GM23338 (cell line): ENCODE measurements at regions not wholly inside any gene's neighbourhood (a gene's known extent, or its start where the extent isn't known, plus 50 kb on each side); places are given as distances from the start of the nearest gene placed in this dataset.

Experiments used
- ATAC-seq: fragments of 200-7000 bp; cut with Tn5 transposase; 3 replicates; pipeline ENCODE4 v1.9.1; 2020
- DNase-seq: peaks from one replicate; pipeline ENCODE4 v3.0.0-alpha.2; 2015; ENCODE audit warnings: low spot score
- H2AFZ ChIP-seq: fragments of 200-600 bp; sonication (generic); 2 replicates; pipeline ENCODE4 v1.8.0; 2016; ENCODE audit warnings: antibody characterized with exemption, mild to moderate bottlenecking, moderate library complexity
- H3F3A ChIP-seq: fragments of 200-600 bp; sonication (generic); replicated peaks from 2 replicates; pipeline ENCODE4 v1.8.0; 2017; ENCODE audit warnings: antibody characterized with exemption, mixed run types, low read depth
- H3K27ac ChIP-seq: fragments of 200-600 bp; sonication (generic); 2 replicates; pipeline ENCODE4 v1.6.1; 2016; ENCODE audit warnings: low read depth
- H3K27me3 ChIP-seq: fragments of 200-600 bp; sonication (generic); 2 replicates; pipeline ENCODE4 v1.8.0; 2016; ENCODE audit warnings: mild to moderate bottlenecking, mixed run types, moderate library complexity; ENCODE audit not compliant: insufficient read depth
- H3K36me3 ChIP-seq: fragments of 200-600 bp; sonication (generic); 2 replicates; pipeline ENCODE4 v1.8.0; 2016; ENCODE audit warnings: mild to moderate bottlenecking; ENCODE audit not compliant: insufficient read depth
- H3K4me1 ChIP-seq: fragments of 200-600 bp; sonication (generic); 2 replicates; pipeline ENCODE4 v1.8.0; 2016; ENCODE audit warnings: mild to moderate bottlenecking, moderate library complexity; ENCODE audit not compliant: insufficient read depth
- H3K4me2 ChIP-seq: fragments of 200-600 bp; sonication (generic); 2 replicates; pipeline ENCODE4 v1.7.1; 2017; ENCODE audit warnings: mixed run types
- H3K4me3 ChIP-seq: fragments of 200-600 bp; sonication (generic); 2 replicates; pipeline ENCODE4 v1.6.1; 2016; ENCODE audit warnings: mixed run types
- H3K79me2 ChIP-seq: fragments of 200-600 bp; sonication (generic); replicated peaks from 2 replicates; pipeline ENCODE4 v1.8.0; 2017; ENCODE audit warnings: mild to moderate bottlenecking; ENCODE audit not compliant: insufficient read depth
- H3K9me2 ChIP-seq: fragments of 200-600 bp; sonication (generic); 2 replicates; pipeline ENCODE4 v1.8.0; 2017; ENCODE audit not compliant: insufficient read depth
- H4K20me1 ChIP-seq: fragments of 200-600 bp; sonication (generic); replicated peaks from 2 replicates; pipeline ENCODE4 v1.8.0; 2017; ENCODE audit warnings: mild to moderate bottlenecking; ENCODE audit not compliant: insufficient read depth
- H3K27ac Mint-ChIP-seq: 2 replicates; pipeline ENCODE4 v1.8.0; 2020; ENCODE audit warnings: inconsistent platforms, mild to moderate bottlenecking, moderate library complexity, mixed read lengths
- H3K27me3 Mint-ChIP-seq: 3 replicates; pipeline ENCODE4 v1.8.0; 2022; ENCODE audit warnings: low read depth, mild to moderate bottlenecking, moderate library complexity, mixed read lengths, inconsistent platforms; ENCODE audit not compliant: insufficient read depth, poor library complexity
- H3K36me3 Mint-ChIP-seq: 3 replicates; pipeline ENCODE4 v1.8.0; 2021; ENCODE audit warnings: low read depth, mild to moderate bottlenecking, inconsistent platforms, moderate library complexity, mixed read lengths
- H3K4me1 Mint-ChIP-seq: 3 replicates; pipeline ENCODE4 v1.8.0; 2020; ENCODE audit warnings: mild to moderate bottlenecking, inconsistent platforms, mixed read lengths
- H3K4me3 Mint-ChIP-seq: 3 replicates; pipeline ENCODE4 v1.8.0; 2021; ENCODE audit warnings: moderate library complexity, mild to moderate bottlenecking, inconsistent platforms, mixed read lengths
- H3K9me3 Mint-ChIP-seq: 3 replicates; pipeline ENCODE4 v1.8.0; 2020; ENCODE audit warnings: moderate library complexity, mild to moderate bottlenecking, inconsistent platforms, mixed read lengths
- EZH2 ChIP-seq: fragments of 200-600 bp; sonication (generic); IDR thresholded peaks from one replicate; pipeline ENCODE4 v1.8.0; 2017; ENCODE audit warnings: antibody characterized with exemption, mild to moderate bottlenecking, low read depth; ENCODE audit not compliant: unreplicated experiment
- EZH2phosphoT487 ChIP-seq: fragments of 200-600 bp; sonication (generic); IDR thresholded peaks from one replicate; pipeline ENCODE4 v1.8.1; 2018; ENCODE audit warnings: antibody characterized with exemption; ENCODE audit not compliant: unreplicated experiment
- JUNB ChIP-seq: IDR thresholded peaks from one replicate; pipeline ENCODE4 v1.6.1; 2016; ENCODE audit warnings: antibody characterized with exemption; ENCODE audit not compliant: unreplicated experiment
- NANOG ChIP-seq: IDR thresholded peaks from 2 replicates; pipeline ENCODE4 v1.6.1; 2016; ENCODE audit warnings: antibody characterized with exemption, borderline replicate concordance
- STAT1 ChIP-seq: IDR thresholded peaks from one replicate; pipeline ENCODE4 v1.6.1; 2016; ENCODE audit warnings: antibody characterized with exemption; ENCODE audit not compliant: unreplicated experiment
- TF ChIP-seq, protein P1 (sequence below), 2 experiments: fragments of 200-600 bp in 1 of 2; sonication (generic) in 1 of 2; conservative IDR thresholded peaks; 2 replicates each; pipeline versions ENCODE4 v1.5.1 to v1.6.1; 2016 to 2017; ENCODE audit warnings: antibody characterized with exemption in 2 of 2, low read depth in 2 of 2, mild to moderate bottlenecking in 2 of 2, moderate library complexity in 1 of 2
- TF ChIP-seq, protein P2 (sequence below): fragments of 250-450 bp; sonication (Bioruptor Pico); IDR thresholded peaks from 2 replicates; pipeline ENCODE4 v1.5.0; 2020; ENCODE audit warnings: mild to moderate bottlenecking, moderate library complexity
- TF ChIP-seq, protein P3 (sequence below): IDR thresholded peaks from one replicate; pipeline ENCODE4 v1.6.1; 2018; ENCODE audit warnings: antibody characterized with exemption; ENCODE audit not compliant: unreplicated experiment

DNA sequence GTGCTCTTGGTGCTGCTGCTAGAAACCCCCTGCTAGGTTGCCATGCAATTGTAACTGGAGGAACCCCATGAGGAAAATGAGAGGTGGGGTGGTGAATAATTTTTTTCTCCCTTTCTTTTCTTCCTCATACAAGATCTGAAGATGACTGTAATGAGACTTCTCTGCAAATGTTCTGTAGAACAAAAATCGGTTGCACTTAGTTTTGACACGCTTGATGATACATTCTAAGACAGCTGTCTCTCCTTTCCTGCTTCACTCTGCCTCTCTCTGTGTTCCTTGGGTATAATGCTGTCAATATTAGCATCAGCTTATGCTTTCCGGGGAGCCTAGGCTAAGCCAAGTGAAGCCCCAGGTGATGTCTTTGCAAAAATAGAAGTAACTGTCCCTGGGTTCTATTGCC, 721.5 kb downstream of the POM121L12 start:
- ATAC-seq, result no peak
- H3K4me3 ChIP-seq, result no peak overlapping the region
- no peaks in the 10 kb centered on the region for H4K20me1 ChIP-seq

DNA sequence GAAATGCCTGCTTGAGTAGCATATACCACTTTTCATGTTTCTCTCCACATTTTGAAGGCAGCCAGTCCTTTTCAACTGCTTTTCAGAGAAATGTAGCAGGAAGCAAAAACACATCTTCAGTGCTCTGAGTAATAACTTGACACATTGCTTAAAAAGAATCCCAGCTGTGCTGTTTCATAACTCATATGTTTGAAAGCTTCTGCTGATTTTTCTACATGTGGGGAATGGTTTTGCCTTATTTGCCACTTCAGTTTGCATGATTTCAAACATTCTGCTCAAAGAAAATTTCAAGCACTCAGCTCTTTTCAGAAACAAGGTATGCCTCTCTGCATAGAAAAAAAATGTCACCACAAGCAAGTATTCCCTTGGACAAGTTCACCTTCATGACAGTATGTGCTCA, 732.8 kb downstream of the POM121L12 start:
- peaks cover 17% of the 10 kb centered on the region for H3K9me3 Mint-ChIP-seq
- ATAC-seq (no peak), DNase-seq (no peak)
- H3K27ac Mint-ChIP-seq, result no peak overlapping the region
- Histone ChIP-seq H3K4me2 (no peak overlapping the region), H4K20me1 (no peaks in the 10 kb centered on the region), H3K9me2 (peaks cover 12% of the 10 kb centered on the region; the same call in 1 of the 2 replicates), H3K27me3 (no peaks in the 10 kb centered on the region), H3K4me1 (no peaks in the 10 kb centered on the region), H3K36me3 (no peaks in the 10 kb centered on the region), H3K4me3 (no peak overlapping the region), H3F3A (no peaks in the 10 kb centered on the region), H3K79me2 (no peaks in the 10 kb centered on the region), H3K27ac (no peak overlapping the region), H2AFZ (no peak overlapping the region)
- H3K4me3 Mint-ChIP-seq, result no peak overlapping the region
- H3K27me3 Mint-ChIP-seq, result no peaks in the 10 kb centered on the region
- peaks cover 3% of the 10 kb centered on the region; the same call in 1 of the 3 replicates for H3K36me3 Mint-ChIP-seq
- no peaks in the 10 kb centered on the region for H3K4me1 Mint-ChIP-seq
- TF ChIP-seq, protein P1, sequence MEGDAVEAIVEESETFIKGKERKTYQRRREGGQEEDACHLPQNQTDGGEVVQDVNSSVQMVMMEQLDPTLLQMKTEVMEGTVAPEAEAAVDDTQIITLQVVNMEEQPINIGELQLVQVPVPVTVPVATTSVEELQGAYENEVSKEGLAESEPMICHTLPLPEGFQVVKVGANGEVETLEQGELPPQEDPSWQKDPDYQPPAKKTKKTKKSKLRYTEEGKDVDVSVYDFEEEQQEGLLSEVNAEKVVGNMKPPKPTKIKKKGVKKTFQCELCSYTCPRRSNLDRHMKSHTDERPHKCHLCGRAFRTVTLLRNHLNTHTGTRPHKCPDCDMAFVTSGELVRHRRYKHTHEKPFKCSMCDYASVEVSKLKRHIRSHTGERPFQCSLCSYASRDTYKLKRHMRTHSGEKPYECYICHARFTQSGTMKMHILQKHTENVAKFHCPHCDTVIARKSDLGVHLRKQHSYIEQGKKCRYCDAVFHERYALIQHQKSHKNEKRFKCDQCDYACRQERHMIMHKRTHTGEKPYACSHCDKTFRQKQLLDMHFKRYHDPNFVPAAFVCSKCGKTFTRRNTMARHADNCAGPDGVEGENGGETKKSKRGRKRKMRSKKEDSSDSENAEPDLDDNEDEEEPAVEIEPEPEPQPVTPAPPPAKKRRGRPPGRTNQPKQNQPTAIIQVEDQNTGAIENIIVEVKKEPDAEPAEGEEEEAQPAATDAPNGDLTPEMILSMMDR (conservative IDR thresholded peaks at IDR 0.05; ENCODE audit: low read depth in 2 of 2), result no peak
- TF ChIP-seq STAT1, result no peak
- TF ChIP-seq, protein P2, sequence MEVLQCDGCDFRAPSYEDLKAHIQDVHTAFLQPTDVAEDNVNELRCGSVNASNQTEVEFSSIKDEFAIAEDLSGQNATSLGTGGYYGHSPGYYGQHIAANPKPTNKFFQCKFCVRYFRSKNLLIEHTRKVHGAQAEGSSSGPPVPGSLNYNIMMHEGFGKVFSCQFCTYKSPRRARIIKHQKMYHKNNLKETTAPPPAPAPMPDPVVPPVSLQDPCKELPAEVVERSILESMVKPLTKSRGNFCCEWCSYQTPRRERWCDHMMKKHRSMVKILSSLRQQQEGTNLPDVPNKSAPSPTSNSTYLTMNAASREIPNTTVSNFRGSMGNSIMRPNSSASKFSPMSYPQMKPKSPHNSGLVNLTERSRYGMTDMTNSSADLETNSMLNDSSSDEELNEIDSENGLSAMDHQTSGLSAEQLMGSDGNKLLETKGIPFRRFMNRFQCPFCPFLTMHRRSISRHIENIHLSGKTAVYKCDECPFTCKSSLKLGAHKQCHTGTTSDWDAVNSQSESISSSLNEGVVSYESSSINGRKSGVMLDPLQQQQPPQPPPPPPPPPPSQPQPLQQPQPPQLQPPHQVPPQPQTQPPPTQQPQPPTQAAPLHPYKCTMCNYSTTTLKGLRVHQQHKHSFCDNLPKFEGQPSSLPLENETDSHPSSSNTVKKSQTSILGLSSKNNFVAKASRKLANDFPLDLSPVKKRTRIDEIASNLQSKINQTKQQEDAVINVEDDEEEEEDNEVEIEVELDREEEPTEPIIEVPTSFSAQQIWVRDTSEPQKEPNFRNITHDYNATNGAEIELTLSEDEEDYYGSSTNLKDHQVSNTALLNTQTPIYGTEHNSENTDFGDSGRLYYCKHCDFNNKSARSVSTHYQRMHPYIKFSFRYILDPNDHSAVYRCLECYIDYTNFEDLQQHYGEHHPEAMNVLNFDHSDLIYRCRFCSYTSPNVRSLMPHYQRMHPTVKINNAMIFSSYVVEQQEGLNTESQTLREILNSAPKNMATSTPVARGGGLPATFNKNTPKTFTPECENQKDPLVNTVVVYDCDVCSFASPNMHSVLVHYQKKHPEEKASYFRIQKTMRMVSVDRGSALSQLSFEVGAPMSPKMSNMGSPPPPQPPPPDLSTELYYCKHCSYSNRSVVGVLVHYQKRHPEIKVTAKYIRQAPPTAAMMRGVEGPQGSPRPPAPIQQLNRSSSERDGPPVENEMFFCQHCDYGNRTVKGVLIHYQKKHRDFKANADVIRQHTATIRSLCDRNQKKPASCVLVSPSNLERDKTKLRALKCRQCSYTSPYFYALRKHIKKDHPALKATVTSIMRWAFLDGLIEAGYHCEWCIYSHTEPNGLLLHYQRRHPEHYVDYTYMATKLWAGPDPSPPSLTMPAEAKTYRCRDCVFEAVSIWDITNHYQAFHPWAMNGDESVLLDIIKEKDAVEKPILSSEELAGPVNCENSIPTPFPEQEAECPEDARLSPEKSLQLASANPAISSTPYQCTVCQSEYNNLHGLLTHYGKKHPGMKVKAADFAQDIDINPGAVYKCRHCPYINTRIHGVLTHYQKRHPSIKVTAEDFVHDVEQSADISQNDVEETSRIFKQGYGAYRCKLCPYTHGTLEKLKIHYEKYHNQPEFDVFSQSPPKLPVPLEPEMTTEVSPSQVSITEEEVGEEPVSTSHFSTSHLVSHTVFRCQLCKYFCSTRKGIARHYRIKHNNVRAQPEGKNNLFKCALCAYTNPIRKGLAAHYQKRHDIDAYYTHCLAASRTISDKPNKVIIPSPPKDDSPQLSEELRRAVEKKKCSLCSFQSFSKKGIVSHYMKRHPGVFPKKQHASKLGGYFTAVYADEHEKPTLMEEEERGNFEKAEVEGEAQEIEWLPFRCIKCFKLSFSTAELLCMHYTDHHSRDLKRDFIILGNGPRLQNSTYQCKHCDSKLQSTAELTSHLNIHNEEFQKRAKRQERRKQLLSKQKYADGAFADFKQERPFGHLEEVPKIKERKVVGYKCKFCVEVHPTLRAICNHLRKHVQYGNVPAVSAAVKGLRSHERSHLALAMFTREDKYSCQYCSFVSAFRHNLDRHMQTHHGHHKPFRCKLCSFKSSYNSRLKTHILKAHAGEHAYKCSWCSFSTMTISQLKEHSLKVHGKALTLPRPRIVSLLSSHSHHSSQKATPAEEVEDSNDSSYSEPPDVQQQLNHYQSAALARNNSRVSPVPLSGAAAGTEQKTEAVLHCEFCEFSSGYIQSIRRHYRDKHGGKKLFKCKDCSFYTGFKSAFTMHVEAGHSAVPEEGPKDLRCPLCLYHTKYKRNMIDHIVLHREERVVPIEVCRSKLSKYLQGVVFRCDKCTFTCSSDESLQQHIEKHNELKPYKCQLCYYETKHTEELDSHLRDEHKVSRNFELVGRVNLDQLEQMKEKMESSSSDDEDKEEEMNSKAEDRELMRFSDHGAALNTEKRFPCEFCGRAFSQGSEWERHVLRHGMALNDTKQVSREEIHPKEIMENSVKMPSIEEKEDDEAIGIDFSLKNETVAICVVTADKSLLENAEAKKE, result no peak

More for the DNA sequence above, 721.5 kb downstream of the POM121L12 start:
- Histone ChIP-seq H3K79me2 (no peaks in the 10 kb centered on the region), H3K4me1 (no peaks in the 10 kb centered on the region), H3K27ac (no peak overlapping the region), H3K4me2 (no peak overlapping the region), H3K27me3 (no peaks in the 10 kb centered on the region), H2AFZ (no peak overlapping the region), H3K36me3 (no peaks in the 10 kb centered on the region), H3F3A (no peaks in the 10 kb centered on the region), H3K9me2 (0 out of 2 replicates have a peak, but pooled peaks cover 2% of the 10 kb centered on the region)
- no peaks in the 10 kb centered on the region for H3K9me3 Mint-ChIP-seq
- H3K4me1 Mint-ChIP-seq, result no peaks in the 10 kb centered on the region
- H3K4me3 Mint-ChIP-seq, result no peak overlapping the region
- TF ChIP-seq EZH2phosphoT487 (no peak), NANOG (no peak), JUNB (no peak), STAT1 (no peak), EZH2 (no peak)
- TF ChIP-seq, protein P3, sequence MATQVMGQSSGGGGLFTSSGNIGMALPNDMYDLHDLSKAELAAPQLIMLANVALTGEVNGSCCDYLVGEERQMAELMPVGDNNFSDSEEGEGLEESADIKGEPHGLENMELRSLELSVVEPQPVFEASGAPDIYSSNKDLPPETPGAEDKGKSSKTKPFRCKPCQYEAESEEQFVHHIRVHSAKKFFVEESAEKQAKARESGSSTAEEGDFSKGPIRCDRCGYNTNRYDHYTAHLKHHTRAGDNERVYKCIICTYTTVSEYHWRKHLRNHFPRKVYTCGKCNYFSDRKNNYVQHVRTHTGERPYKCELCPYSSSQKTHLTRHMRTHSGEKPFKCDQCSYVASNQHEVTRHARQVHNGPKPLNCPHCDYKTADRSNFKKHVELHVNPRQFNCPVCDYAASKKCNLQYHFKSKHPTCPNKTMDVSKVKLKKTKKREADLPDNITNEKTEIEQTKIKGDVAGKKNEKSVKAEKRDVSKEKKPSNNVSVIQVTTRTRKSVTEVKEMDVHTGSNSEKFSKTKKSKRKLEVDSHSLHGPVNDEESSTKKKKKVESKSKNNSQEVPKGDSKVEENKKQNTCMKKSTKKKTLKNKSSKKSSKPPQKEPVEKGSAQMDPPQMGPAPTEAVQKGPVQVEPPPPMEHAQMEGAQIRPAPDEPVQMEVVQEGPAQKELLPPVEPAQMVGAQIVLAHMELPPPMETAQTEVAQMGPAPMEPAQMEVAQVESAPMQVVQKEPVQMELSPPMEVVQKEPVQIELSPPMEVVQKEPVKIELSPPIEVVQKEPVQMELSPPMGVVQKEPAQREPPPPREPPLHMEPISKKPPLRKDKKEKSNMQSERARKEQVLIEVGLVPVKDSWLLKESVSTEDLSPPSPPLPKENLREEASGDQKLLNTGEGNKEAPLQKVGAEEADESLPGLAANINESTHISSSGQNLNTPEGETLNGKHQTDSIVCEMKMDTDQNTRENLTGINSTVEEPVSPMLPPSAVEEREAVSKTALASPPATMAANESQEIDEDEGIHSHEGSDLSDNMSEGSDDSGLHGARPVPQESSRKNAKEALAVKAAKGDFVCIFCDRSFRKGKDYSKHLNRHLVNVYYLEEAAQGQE, result no peak
- no peaks in the 10 kb centered on the region for H3K36me3 Mint-ChIP-seq
- H3K27ac Mint-ChIP-seq, result no peak overlapping the region
- no peak for DNase-seq
- no peaks in the 10 kb centered on the region for H3K27me3 Mint-ChIP-seq
